Thoracic aorta (tissue), 2 donors: ENCODE measurements at regions not wholly inside any gene's neighbourhood (a gene's known extent, or its start where the extent isn't known, plus 50 kb on each side); places are given as distances from the start of the nearest gene placed in this dataset.

Experiments
- ATAC-seq: fragments of 150-250 bp; one replicate; pipeline ENCODE4 v1.8.0; 2017; ENCODE audit warnings: low read depth; ENCODE audit not compliant: insufficient number of reproducible peaks, low FRiP score
- DNase-seq: peaks from one replicate; pipeline ENCODE4 v3.0.0-alpha.2; 2020; ENCODE audit warnings: low spot score
- H3K27ac ChIP-seq, 2 donors: fragments of 200-600 bp; sonication (generic); 1 replicate in 1 of 2; 2 replicates in 1 of 2; pipeline ENCODE4 v1.5.1; 2016; ENCODE audit warnings: mild to moderate bottlenecking in 2 of 2, moderate library complexity in 2 of 2
- H3K27me3 ChIP-seq: fragments of 200-600 bp; sonication (generic); replicated peaks from 2 replicates; pipeline ENCODE4 v1.6.0; 2016; ENCODE audit warnings: mild to moderate bottlenecking; ENCODE audit not compliant: insufficient read depth
- H3K36me3 ChIP-seq: fragments of 200-600 bp; sonication (generic); one replicate; pipeline ENCODE4 v1.5.1; 2016
- H3K4me1 ChIP-seq, 2 donors: fragments of 200-600 bp; sonication (generic); 1 replicate in 1 of 2; 2 replicates in 1 of 2; pipeline versions ENCODE4 v1.5.1 to v1.6.0; 2016; ENCODE audit warnings: low read depth in 2 of 2, mild to moderate bottlenecking in 1 of 2; ENCODE audit not compliant: control insufficient read depth in 1 of 2
- H3K4me3 ChIP-seq: fragments of 200-600 bp; sonication (generic); 2 replicates; pipeline ENCODE4 v1.5.1; 2016; ENCODE audit warnings: mild to moderate bottlenecking
- H3K9me3 ChIP-seq: fragments of 200-600 bp; sonication (generic); 2 replicates; pipeline ENCODE4 v1.5.1; 2016
- CTCF ChIP-seq: fragments of 200-600 bp; sonication (generic); IDR thresholded peaks from one replicate; pipeline ENCODE4 v1.5.1; 2019; ENCODE audit warnings: antibody characterized with exemption

- Histone ChIP-seq H3K4me3 (no peak overlapping the region), H3K9me3 (no peaks in the 10 kb centered on the region), H3K4me1 (peaks cover 0 to 1% of the 10 kb centered on the region in 2 donors), H3K27ac (no peak overlapping the region), H3K27me3 (no peaks in the 10 kb centered on the region), H3K36me3 (no peaks in the 10 kb centered on the region)
- ATAC-seq: no peak
- no peak for DNase-seq
- no peak for TF ChIP-seq CTCF
Observed at GRCh38 chr1:201661823-201662359, 123.0 kb downstream of the NAV1 start.

- no peaks in the 10 kb centered on the region for H3K27me3 ChIP-seq
- DNase-seq: no peak
- no peak for TF ChIP-seq CTCF
- no peak overlapping the region for H3K4me3 ChIP-seq
- ATAC-seq: no peak
- H3K4me1 ChIP-seq: no peaks in the 10 kb centered on the region
- no peak overlapping the region for H3K27ac ChIP-seq
- H3K36me3 ChIP-seq: no peaks in the 10 kb centered on the region
- no peaks in the 10 kb centered on the region for H3K9me3 ChIP-seq
Observed at GRCh38 chr1:201662646-201663045, 123.7 kb downstream of the NAV1 start.

- H3K4me3 ChIP-seq: no peak overlapping the region
- H3K27ac ChIP-seq: no peak overlapping the region
- DNase-seq (no peak), ATAC-seq (no peak)
- no peak for TF ChIP-seq CTCF
- H3K9me3 ChIP-seq: no peaks in the 10 kb centered on the region
- no peaks in the 10 kb centered on the region for H3K4me1 ChIP-seq
- H3K36me3 ChIP-seq: no peaks in the 10 kb centered on the region
- H3K27me3 ChIP-seq: no peaks in the 10 kb centered on the region
Observed at GRCh38 chr1:201663491-201664113, 124.7 kb downstream of the NAV1 start.

- Histone ChIP-seq H3K36me3 (no peaks in the 10 kb centered on the region), H3K27ac (no peak overlapping the region), H3K4me1 (no peaks in the 10 kb centered on the region), H3K4me3 (no peak overlapping the region), H3K27me3 (no peaks in the 10 kb centered on the region), H3K9me3 (no peaks in the 10 kb centered on the region)
- TF ChIP-seq CTCF: no peak
- ATAC-seq: no peak
- DNase-seq: no peak
Observed at GRCh38 chr1:201665036-201665435, 126.1 kb downstream of the NAV1 start.

GRCh38 chr1:201666102-201666501 lies 127.2 kb downstream of the NAV1 start:
- no peak for TF ChIP-seq CTCF
- no peaks in the 10 kb centered on the region for H3K4me1 ChIP-seq
- no peak for DNase-seq
- ATAC-seq: no peak
- no peak overlapping the region for H3K4me3 ChIP-seq
- no peaks in the 10 kb centered on the region for H3K27me3 ChIP-seq
- H3K36me3 ChIP-seq: no peaks in the 10 kb centered on the region
- H3K27ac ChIP-seq: no peak overlapping the region
- no peaks in the 10 kb centered on the region for H3K9me3 ChIP-seq
